HG03460 (cell line): ENCODE measurements at regions not wholly inside any gene's neighbourhood (a gene's known extent, or its start where the extent isn't known, plus 50 kb on each side); places are given as distances from the start of the nearest gene placed in this dataset.
"Not testable (repeated sequence)": the region's sequence is repeated elsewhere in the genome, so short reads cannot be mapped to it uniquely, and the experiment has no call there.

Experiments
- ATAC-seq: cut with Tn5 transposase; IDR thresholded peaks from one replicate; pipeline ENCODE4 v1.9.1; 2021; ENCODE audit not compliant: unreplicated experiment

DNA sequence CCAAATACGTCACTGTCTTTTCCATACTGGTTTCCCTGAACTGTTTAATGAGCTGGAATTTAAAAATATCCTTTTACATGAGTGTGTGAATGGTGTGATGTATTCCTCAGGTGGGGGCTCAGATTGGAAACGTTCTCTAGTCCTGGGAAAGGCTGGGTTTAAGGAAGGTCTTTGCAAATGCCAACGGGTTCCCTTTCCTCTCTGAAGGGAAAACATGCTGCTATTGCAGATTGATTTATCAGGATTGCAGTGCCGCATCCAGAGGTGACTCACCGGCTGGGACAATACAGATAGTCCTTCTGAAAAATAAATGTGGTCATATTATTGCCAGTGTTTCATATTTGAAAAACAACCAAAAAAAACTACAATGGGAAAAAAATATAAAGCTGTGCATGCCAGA lies 193.1 kb upstream of the FLRT2 start:
- ATAC-seq, result no peak

DNA sequence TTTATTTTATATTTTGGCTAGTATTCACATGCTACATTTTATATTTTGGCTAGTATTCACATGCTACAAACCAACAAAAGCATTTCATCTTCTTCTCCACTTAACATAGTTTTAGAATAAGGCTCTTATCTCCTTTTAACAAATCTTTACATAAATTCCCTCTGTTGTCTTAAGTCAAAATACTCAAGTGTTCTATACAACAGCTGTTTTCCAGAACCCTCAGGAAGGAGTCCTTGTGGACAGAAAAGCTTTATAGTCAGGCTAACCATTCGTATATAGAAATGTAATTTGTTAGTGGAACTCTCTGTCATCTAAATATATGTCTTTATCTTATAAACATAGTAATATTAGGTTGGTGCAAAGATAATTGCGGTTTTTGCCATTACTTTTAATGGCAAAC lies 191.0 kb upstream of the FLRT2 start:
- no peak for ATAC-seq

DNA sequence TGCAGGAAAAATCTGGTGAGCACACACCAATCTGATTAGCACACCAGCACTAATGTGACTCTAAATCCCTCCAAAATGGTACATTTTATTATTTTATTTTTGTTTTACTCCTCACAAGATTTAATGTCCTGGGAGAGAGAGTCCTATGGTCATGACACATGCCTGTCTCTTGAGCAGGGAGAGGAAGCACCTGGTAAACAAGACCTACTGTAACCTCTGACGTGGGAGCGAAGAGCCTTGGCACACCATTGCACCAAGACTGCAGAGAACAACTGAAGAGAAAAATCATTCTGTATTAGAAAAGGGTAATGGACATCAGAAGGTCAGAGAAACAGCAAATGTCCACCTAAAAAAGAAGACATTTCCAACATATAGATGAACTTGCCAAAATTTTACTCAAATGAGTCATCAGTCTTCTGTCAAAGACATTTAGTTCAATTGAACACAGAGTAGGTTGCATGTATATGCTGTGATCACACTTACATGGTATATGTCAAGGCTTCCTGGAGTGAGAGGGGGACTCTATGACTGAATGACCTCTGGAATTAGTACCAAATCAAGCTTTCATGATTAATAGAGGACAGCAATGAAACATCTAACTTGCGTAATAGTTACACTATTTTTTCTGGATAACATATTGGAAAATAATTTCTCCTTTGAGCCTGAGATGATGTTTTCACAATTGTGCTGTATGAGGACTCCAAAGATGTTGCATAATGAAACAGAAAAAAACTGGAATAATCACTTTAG lies 186.9 kb upstream of the FLRT2 start:
- ATAC-seq, result no peak

DNA sequence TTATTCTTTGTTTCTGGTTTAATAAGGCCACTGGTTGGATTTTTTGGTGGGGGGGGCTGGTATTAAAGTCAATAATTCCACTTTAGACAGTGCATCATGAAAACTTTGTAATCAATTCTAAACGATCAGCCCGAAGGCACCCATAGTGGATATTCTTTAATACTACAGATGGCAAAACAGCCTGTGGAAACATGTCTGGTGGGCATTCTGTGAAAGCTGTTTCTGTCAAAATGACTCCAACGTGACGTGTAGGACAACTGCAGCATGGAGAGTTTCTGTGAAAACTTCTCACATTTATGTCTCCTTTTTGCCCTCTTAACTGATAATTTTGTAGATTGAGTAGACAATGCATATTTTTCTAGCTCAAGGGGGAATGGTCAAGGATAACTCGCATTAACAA lies 185.8 kb upstream of the FLRT2 start:
- ATAC-seq, result no peak

DNA sequence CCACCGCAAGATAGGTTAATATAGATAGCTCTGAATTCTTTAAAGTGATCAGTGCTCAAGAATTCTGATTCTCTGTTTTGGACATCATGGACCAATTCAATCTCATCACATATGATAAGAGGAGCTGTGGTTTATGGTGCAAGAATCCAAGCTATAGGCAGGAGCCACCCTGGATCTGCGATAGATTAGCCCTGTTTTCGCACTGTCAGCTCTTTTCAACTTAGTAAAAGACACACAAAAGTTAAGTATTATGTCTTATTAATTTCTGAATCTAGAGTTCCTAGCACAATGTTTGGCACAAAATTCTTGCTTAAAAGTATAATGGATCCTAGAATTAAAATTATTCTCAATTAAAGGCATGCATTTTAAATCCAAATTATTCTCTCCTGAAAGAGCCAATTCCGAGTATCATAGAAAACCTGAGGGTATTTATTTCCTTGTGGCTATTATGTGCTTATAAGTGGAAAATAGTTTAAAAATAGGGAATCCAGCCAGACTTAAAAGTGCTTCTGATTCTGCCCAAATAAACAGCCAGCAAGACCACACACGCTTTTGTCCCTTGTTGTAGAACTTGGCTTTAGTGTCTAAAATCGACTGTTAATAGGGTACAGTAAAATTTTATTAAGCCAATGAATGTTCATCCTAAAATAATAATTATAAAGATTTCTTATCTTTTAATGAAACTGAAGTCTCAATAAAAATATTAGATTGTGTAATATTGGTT lies 184.9 kb upstream of the FLRT2 start:
- no peak for ATAC-seq

DNA sequence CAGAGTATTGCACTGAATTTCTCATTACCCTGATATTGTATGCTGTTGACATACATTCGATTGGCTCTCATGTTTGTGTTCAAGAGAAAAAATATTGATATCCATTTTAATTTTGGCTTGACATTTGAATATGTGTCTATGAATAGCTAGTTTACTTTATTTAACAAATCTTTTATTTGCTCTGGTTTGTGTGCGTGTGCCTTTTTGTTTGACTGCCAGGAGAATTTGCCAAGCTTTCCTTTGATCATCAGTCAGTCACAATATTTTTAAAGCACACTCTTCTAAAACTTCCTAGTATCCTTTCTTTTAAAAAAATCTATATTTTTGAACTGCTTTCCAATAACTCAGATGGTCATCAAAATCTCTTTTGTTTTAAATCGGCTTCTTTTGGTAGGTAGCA lies 179.3 kb upstream of the FLRT2 start:
- ATAC-seq, result no peak

DNA sequence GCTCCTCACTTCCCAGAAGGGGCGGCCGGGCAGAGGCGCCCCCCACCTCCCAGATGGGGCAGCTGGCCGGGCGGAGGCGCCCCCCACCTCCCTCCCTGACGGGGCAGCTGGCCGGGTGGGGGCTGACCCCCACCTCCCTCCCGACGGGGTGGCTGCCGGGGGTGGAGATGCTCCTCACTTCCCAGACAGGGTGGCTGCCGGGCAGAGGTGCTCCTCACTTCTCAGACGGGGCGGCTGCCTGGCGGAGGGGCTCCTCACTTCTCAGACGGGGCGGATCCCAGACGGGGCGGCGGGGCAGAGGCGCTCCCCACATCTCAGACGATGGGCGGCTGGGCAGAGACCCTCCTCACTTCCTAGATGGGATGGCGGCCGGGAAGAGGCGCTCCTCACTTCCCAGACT lies 177.4 kb upstream of the FLRT2 start:
- ATAC-seq, result not testable (repeated sequence)

DNA sequence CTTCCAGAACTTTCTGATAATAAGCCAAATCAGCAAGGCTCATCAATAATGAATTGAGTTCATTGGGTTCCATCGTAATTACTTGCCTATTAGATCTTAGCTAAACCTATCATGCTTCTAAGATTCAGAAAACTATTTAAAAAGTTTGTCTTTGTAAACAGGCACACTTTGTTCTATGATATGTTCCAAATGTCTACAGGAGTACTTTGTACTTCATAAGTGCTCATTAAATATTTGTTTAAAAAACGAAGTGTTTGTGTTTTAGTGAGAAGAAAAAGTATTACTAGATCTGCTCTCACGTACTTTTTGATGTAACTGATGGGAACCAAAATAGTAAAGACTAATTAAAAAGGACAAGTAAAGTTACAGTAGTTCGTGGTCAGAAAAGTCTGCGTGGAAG lies 172.8 kb upstream of the FLRT2 start:
- ATAC-seq, result no peak

DNA sequence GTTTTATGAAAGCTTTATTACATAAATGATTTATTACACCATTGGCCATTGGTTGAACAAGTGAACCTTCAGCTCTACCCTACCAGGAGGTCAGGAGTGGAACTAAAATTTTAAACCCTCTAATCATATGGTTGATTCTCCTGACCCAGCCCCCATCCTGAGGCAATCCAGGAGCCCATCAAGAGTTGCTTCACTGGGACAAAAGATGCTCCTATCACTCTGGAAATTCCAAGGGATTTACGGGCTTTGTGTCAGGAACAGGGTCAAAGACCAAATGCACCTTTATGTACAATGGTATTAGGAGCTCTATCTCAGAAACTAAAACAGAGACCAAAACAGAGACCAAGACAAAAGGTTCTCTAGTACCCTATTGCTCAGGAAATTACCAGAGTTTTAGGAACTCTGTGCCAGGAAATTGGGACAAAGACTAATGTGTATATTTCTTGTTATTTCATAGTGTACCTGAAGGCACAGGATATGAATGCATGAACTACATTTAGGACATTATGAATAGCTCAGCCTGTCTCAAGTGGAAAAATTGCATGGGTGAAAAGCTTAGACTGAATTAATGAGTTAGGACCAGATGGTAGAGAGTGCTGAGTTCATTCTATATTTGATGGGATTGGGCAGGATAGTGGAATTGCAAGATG lies 171.7 kb upstream of the FLRT2 start:
- ATAC-seq, result no peak

DNA sequence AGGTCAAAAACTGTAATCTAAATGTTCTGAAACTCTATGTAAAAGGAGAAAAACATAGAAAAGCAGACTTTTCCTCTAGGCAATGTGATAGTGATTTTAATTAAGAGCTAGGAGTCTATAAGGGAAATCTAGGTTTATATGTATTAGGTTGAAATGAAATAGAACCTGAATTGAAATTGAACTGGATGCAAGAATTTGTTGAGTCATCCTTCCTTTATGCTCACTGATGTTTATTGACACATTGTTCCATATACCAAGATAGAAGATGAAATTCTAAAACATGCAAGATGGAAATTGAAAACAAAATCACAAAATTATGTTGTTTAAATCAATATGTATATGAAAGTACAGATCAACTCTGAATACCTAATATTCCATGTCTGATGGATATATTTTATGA lies 170.4 kb upstream of the FLRT2 start:
- no peak for ATAC-seq

DNA sequence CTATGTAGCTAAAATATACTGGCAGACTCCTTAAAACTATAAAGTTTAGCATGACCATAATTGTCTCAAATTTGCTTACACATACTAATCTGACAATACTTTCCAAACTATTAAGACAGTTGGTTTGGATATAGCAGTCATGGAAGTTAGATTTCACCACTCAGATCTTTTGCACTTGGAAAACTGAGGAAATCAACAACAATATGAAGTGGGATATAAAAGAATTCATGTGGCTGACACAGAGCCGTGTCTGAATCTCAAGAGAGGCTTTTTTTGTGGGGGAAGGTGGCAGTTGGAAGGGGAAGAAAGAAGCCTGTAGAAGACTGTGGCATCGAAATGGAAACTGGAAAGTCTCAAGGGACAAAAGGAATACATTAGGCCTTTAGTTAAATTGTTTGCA lies 166.6 kb upstream of the FLRT2 start:
- no peak for ATAC-seq

DNA sequence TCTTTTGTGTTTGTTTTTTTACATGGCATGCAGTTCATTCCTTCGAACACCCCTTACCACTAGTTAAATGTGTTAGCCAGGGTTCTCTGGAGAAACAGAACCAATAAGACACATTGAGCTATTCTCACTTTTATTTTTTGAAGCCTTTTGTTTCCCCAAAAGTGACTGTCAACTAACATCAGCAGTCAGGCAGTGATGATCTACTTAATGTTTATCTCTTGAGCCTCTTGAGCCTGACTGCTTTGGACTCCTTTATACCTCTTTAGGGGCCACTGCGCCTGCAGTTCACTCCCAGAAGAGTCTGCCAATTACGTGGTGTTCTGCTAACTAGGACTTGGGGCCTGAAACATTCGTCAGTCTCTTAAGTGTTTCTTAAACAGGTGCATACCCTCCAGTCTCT lies 163.7 kb upstream of the FLRT2 start:
- no peak for ATAC-seq

DNA sequence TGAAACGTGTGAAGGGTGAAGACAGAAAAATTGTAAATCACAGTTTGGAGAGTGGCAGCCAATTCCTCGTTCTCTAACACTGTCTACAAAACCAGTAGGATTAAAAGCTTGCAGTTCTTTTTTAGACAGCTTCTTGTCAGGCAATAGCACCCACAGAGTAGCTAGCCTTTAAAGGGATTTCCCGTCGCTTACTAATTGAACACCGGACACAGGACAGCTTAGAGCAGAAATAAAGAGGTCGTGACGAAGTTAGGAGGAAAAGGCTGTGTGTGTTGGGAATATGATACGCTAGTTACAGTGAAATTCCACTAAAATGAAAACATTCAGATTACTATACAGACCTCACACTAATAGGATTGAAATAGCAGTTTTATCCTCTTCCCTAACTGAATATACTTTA lies 149.1 kb upstream of the FLRT2 start:
- no peak for ATAC-seq

DNA sequence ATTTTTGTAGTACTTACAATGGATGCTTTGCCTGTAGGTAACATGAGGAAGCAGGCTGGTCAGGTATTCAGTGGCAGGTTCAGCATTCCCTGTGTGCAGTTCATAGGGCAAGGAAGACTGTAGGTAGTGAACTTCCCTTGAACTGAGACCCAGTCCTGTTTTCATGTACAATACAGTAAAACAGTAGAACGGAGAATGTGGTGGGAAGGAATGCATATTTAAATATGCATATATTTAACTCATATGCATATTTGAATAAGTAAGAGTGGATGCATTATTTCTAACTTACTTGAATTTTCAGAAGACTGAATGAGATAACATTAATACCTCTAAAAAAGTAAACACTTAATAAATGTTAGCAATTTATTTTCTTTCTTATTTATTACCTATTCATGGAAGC lies 147.6 kb upstream of the FLRT2 start:
- ATAC-seq, result no peak

DNA sequence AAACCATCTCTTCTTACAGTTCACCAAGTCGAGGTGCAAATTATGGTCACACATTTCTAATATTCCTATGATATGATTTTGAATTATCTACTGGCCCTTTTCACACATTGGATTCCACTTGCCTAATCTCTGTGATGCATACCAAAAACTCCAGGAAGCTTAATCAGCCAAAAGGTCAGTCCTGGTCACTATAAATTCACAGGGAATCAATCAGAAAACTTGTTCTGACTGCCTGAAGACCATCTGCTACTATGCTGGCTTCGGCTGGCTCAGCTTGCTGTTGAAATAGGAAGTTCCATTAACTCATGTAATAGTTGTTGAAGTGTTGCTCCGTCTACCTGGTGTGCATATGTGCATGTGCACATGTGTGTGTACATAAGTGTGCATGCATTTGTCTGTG lies 142.8 kb upstream of the FLRT2 start:
- ATAC-seq, result no peak

DNA sequence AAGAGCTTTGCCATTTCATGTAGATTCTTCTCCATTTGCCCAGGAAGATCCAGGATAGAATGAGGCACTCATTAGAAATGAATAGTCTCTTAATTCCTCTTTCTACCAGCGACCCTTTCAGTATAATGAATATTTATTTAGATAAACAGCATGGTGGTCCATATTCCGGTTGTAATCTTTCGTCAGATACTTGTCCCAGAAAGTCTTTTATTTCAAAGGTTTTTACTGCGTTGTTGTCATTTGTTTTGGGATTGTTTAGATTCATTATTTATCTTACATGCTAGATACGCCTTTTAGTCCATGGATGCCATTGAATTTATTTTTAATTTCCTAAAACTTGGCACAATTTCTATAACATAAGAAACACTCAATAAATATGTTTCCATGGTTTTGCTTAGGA lies 139.7 kb upstream of the FLRT2 start:
- ATAC-seq, result no peak

DNA sequence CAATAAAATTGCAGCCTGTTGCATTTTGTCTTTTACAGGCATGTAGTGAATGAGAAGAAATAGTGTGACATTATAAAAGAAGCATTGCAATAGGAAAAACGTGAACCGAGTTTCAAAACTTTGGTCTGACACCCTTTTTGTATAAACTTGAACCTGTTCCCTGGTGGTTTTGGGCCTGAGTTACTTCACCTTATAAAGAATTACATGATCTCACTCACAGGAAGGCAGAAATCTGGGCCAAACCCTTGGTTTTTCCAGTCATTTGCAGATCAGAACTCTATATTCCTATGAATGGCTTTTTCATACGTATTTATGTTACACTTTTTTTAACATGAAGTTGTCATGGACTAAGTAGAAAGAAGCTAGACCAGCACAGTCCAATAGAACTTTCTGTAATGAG lies 138.5 kb upstream of the FLRT2 start:
- ATAC-seq, result no peak

DNA sequence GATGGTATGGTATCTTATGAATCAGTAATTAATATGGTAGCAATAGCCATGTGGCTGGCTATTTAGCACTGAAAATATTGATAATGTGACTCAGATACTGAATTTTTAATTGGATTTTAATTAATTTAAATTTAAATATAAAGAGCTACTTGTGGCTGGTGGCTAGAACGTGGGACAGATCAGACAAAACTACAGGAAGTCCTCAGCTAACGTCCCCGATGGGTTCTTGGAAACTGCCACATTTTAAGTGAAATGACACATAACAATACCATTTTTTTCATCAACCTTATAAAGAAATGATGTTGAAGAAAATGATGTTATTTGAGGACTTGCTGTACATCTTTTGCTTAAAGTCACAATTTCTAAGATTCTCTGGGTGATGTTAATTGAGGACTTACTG lies 138.1 kb upstream of the FLRT2 start:
- no peak for ATAC-seq

DNA sequence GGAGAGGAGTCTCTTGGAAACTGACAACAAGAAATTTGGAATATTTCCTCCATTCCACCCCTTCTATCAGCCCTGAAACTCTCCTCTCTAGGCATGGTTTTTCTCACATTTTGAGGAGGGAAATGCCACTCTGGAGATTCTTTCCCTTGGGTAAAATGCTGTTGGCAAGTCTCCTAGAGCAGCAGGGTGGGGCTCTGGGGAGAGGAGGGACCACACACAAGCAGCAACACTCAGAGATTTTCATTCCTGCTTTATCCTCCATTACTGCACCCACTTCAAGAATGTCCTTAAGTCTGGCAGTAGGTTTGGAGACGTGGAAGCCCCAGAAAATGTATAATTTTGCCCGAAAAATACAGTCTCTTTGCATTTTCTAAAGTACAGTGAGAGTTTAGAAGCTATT lies 130.8 kb upstream of the FLRT2 start:
- no peak for ATAC-seq

DNA sequence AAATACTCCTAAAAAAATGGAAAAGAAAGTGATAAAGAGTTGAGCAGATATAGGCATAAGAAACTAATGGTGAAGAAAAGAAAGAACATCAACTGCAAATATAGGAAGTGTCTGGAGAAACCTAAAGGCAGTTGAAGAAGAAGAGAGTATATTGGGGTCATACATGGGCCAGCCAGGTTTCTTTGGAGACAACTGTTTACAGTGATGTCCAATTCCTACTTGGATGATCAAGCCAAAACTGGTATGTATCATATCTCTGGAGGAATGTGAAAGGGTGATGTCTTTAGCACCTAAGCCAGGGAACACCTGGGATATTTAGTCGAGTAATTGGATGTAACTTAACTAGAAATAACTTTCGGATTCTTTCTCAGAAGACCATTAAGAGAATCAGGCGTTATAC lies 129.3 kb upstream of the FLRT2 start:
- ATAC-seq, result no peak

DNA sequence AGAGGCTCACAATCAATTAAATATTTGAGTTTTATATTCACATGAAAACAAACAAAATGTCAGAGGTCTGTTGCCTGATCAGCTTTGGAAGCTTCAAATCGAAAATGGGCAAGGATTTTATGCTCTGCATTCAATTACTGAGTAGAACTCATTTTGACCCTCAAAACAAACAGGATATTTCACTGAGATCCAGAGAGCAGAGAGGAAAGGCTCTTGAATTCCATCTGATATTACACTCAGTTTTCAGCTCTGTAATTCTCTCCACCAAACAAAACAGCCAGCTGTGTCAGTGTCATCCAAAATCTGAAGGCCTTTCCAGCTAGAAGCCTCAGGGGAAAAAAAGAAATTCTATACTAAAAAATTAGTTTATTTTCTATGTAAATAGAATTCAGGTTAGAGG lies 128.6 kb upstream of the FLRT2 start:
- ATAC-seq, result no peak

DNA sequence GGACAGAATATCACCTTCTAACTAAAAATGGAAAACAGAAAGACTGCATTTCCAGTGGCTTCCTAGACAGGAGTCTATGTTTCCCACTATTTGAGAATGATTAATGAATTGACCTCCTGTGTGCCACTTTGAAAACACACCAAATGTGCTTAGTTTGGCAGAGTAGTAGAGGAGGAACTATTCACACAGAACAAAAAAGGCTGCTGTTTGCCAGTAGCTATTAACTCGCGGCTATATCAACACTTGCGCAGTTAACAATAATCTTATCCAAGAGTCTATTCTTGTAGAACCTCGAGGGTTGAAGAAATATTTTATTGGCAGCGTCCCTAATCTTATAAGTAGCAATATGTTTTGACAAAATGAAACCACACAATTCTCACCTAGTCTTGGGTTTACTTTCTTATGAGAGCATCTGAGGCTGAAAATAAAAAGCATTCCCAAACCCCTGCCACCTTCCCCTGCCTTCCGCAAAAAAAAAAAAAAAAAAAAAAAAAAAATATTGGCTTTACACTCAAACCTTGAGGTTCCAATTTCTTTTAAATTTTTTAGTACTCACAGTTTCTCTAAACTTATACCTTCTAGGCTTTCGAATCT lies 127.3 kb upstream of the FLRT2 start:
- no peak for ATAC-seq
